Calu3 (cell line): ENCODE measurements at regions not wholly inside any gene's neighbourhood (a gene's known extent, or its start where the extent isn't known, plus 50 kb on each side); places are given as distances from the start of the nearest gene placed in this dataset.

ENCODE experiments used
- BruUV-seq: library from RNA; stranded (reverse); fragments of 400-500 nt; replicated peaks from 2 replicates; lab custom pipeline; 2021; lab: Mats Ljungman, UMichigan
- CTCF ChIA-PET: fragments of 300-600 bp; sonication (Branson Sonifier 250); formaldehyde crosslinking; loops from one replicate; lab custom pipeline; 2022; ENCODE audit warnings: antibody characterized with exemption; lab: Charles Lee
- DNase-seq: peaks from one replicate; pipeline ENCODE4 v3.0.0; 2022
- H3K27ac Mint-ChIP-seq: one replicate; pipeline ENCODE4 v1.8.0; 2022; ENCODE audit warnings: mixed read lengths; ENCODE audit not compliant: unreplicated experiment
- H3K27me3 Mint-ChIP-seq: one replicate; pipeline ENCODE4 v1.8.0; 2022; ENCODE audit warnings: mixed read lengths; ENCODE audit not compliant: unreplicated experiment
- H3K36me3 Mint-ChIP-seq: one replicate; pipeline ENCODE4 v1.8.0; 2022; ENCODE audit warnings: mild to moderate bottlenecking, moderate library complexity, mixed read lengths; ENCODE audit not compliant: insufficient read depth, unreplicated experiment
- H3K4me1 Mint-ChIP-seq: one replicate; pipeline ENCODE4 v1.8.0; 2022; ENCODE audit warnings: mild to moderate bottlenecking, low read depth, mixed read lengths; ENCODE audit not compliant: unreplicated experiment
- H3K4me3 Mint-ChIP-seq: one replicate; pipeline ENCODE4 v1.8.0; 2022; ENCODE audit warnings: mild to moderate bottlenecking, low read depth, moderate library complexity, mixed read lengths; ENCODE audit not compliant: unreplicated experiment
- H3K9me3 Mint-ChIP-seq: one replicate; pipeline ENCODE4 v1.8.0; 2022; ENCODE audit warnings: low read depth, mixed read lengths; ENCODE audit not compliant: unreplicated experiment
- CTCF ChIP-seq: fragments of 200-600 bp; IDR thresholded peaks from one replicate; pipeline ENCODE4 v1.8.0; 2022; ENCODE audit warnings: antibody characterized with exemption; ENCODE audit not compliant: unreplicated experiment
- intact Hi-C: fragments of 100-400 bp; cut with micrococcal nuclease; formaldehyde crosslinking; loops from one replicate; pipeline ENCODE4 v1.10.0; 2022; ENCODE audit not compliant: unreplicated experiment

- H3K9me3 Mint-ChIP-seq: peaks cover 13% of the 10 kb centered on the region
- H3K27me3 Mint-ChIP-seq: peaks cover 11% of the 10 kb centered on the region
- intact Hi-C loops: no loop called here
- no TSS peak for BruUV-seq
- no peak overlapping the region for H3K4me3 Mint-ChIP-seq
- CTCF ChIA-PET: no interaction called here
- H3K27ac Mint-ChIP-seq: no peak overlapping the region
- DNase-seq: no peak
- no peaks in the 10 kb centered on the region for H3K36me3 Mint-ChIP-seq
- TF ChIP-seq CTCF: no peak
- no peaks in the 10 kb centered on the region for H3K4me1 Mint-ChIP-seq
Observed at GRCh38 chr17:34095106-34095505, 160.0 kb upstream of the CCL2 start.

GRCh38 chr17:34098699-34099098 lies 156.4 kb upstream of the CCL2 start:
- no TSS peak for BruUV-seq
- TF ChIP-seq CTCF: no peak
- Mint-ChIP-seq H3K27me3 (peaks cover 11% of the 10 kb centered on the region), H3K4me1 (no peaks in the 10 kb centered on the region), H3K27ac (no peak overlapping the region), H3K36me3 (no peaks in the 10 kb centered on the region), H3K9me3 (peaks cover 13% of the 10 kb centered on the region), H3K4me3 (no peak overlapping the region)
- DNase-seq: no peak
- intact Hi-C loops: no loop called here
- CTCF ChIA-PET: no interaction called here

- no TSS peak for BruUV-seq
- Mint-ChIP-seq H3K36me3 (no peaks in the 10 kb centered on the region), H3K4me3 (no peak overlapping the region), H3K27ac (no peak overlapping the region), H3K4me1 (no peaks in the 10 kb centered on the region), H3K27me3 (peaks cover 11% of the 10 kb centered on the region), H3K9me3 (peaks cover 13% of the 10 kb centered on the region)
- no peak for DNase-seq
- intact Hi-C loops: no loop called here
- CTCF ChIA-PET: no interaction called here
- no peak for TF ChIP-seq CTCF
Observed at GRCh38 chr17:34099859-34100515, 155.1 kb upstream of the CCL2 start.

GRCh38 chr17:34107019-34107418 lies 148.1 kb upstream of the CCL2 start:
- Mint-ChIP-seq H3K4me3 (no peak overlapping the region), H3K4me1 (no peaks in the 10 kb centered on the region), H3K27me3 (peaks cover 17% of the 10 kb centered on the region), H3K27ac (no peak overlapping the region), H3K36me3 (no peaks in the 10 kb centered on the region), H3K9me3 (no peaks in the 10 kb centered on the region)
- TF ChIP-seq CTCF: no peak
- CTCF ChIA-PET: no interaction called here
- BruUV-seq: no TSS peak
- intact Hi-C loops: no loop called here
- no peak for DNase-seq
